ENCODE measurements at regions not wholly inside any gene's neighbourhood (a gene's known extent, or its start where the extent isn't known, plus 50 kb on each side); places are given as distances from the start of the nearest gene placed in this dataset.
"Not testable (repeated sequence)": the region's sequence is repeated elsewhere in the genome, so short reads cannot be mapped to it uniquely, and the experiment has no call there.

- DNase-seq (ENCODE audit: low read depth) = no peak
- H3K4me3 ChIP-seq (replicated peaks; ENCODE audit: low read depth, low read length) = no peak overlapping the region
- no peak for TF ChIP-seq CTCF (IDR thresholded peaks at IDR 0.05; ENCODE audit: low read length, missing control alignments)
These were observed 407.9 kb upstream of the GRM7 start for GRCh38 chr3:6452974-6453373.

- TF ChIP-seq CTCF (IDR thresholded peaks at IDR 0.05; ENCODE audit: low read length, missing control alignments) = no peak
- H3K4me3 ChIP-seq (replicated peaks; ENCODE audit: low read depth, low read length) = no peak overlapping the region
- DNase-seq (ENCODE audit: low read depth) = no peak
These were observed 405.9 kb upstream of the GRM7 start for GRCh38 chr3:6455031-6455430.

GRCh38 chr3:6467186-6467585, 393.7 kb upstream of the GRM7 start:
- DNase-seq (ENCODE audit: low read depth) = no peak
- no peak for TF ChIP-seq CTCF (IDR thresholded peaks at IDR 0.05; ENCODE audit: low read length, missing control alignments)
- H3K4me3 ChIP-seq (replicated peaks; ENCODE audit: low read depth, low read length) = no peak overlapping the region

GRCh38 chr3:6468589-6468988, 392.3 kb upstream of the GRM7 start:
- TF ChIP-seq CTCF (IDR thresholded peaks at IDR 0.05; ENCODE audit: low read length, missing control alignments) = no peak
- DNase-seq (ENCODE audit: low read depth) = no peak
- H3K4me3 ChIP-seq (replicated peaks; ENCODE audit: low read depth, low read length) = no peak overlapping the region

- TF ChIP-seq CTCF (IDR thresholded peaks at IDR 0.05; ENCODE audit: low read length, missing control alignments) = no peak
- DNase-seq (ENCODE audit: low read depth) = no peak
- H3K4me3 ChIP-seq (replicated peaks; ENCODE audit: low read depth, low read length) = no peak overlapping the region
These were observed 389.2 kb upstream of the GRM7 start for GRCh38 chr3:6471744-6472143.

GRCh38 chr3:6490487-6491327, 370.2 kb upstream of the GRM7 start:
- DNase-seq (ENCODE audit: low read depth); H3K4me3 ChIP-seq (replicated peaks; ENCODE audit: low read depth, low read length): not testable (repeated sequence)

GRCh38 chr3:6491768-6492167, 369.1 kb upstream of the GRM7 start:
- H3K4me3 ChIP-seq (replicated peaks; ENCODE audit: low read depth, low read length) = no peak overlapping the region
- DNase-seq (ENCODE audit: low read depth) = no peak
- TF ChIP-seq CTCF (IDR thresholded peaks at IDR 0.05; ENCODE audit: low read length, missing control alignments) = no peak
